OCI-LY7 (cell line): ENCODE measurements at regions not wholly inside any gene's neighbourhood (a gene's known extent, or its start where the extent isn't known, plus 50 kb on each side); places are given as distances from the start of the nearest gene placed in this dataset.

Experiments used
- BruUV-seq: library from RNA; stranded (reverse); fragments of 400-500 nt; replicated peaks from 2 replicates; lab custom pipeline; 2021; lab: Mats Ljungman, UMichigan
- CTCF ChIA-PET: fragments of 300-600 bp; sonication (Branson Sonifier 250); formaldehyde crosslinking; loops from one replicate; lab custom pipeline; 2022; ENCODE audit warnings: antibody characterized with exemption; ENCODE audit not compliant: unreplicated experiment; lab: Charles Lee
- POLR2A ChIA-PET: fragments of 300-600 bp; sonication (Branson Sonifier 250); formaldehyde crosslinking; loops from one replicate; lab custom pipeline; 2022; ENCODE audit warnings: antibody characterized with exemption; lab: Charles Lee
- DNase-seq: peaks from one replicate; pipeline ENCODE4 v3.0.0-alpha.2; 2015; ENCODE audit warnings: low spot score
- H2AFZ ChIP-seq: fragments of 200-600 bp; sonication (generic), shearing (Covaris generic); 2 replicates; pipeline ENCODE4 v1.6.1; 2014; ENCODE audit warnings: mild to moderate bottlenecking, antibody characterized with exemption, low read length, moderate library complexity
- H3K27ac ChIP-seq: fragments of 200-600 bp; sonication (generic); 2 replicates; pipeline ENCODE4 v1.5.1; 2014; ENCODE audit warnings: mixed run types, low read depth, mild to moderate bottlenecking, moderate library complexity, low read length, inconsistent platforms; ENCODE audit not compliant: poor library complexity, severe bottlenecking
- H3K36me3 ChIP-seq: fragments of 200-600 bp; sonication (generic); 2 replicates; pipeline ENCODE4 v1.6.1; 2014; ENCODE audit warnings: mild to moderate bottlenecking, antibody characterized with exemption, low read length, moderate library complexity, mixed read lengths; ENCODE audit not compliant: insufficient read depth
- H3K4me1 ChIP-seq: fragments of 200-600 bp; sonication (generic); 2 replicates; pipeline ENCODE4 v1.5.1; 2014; ENCODE audit warnings: mild to moderate bottlenecking, low read length; ENCODE audit not compliant: insufficient read depth, poor library complexity, severe bottlenecking
- H3K4me2 ChIP-seq: fragments of 200-600 bp; sonication (generic); 2 replicates; pipeline ENCODE4 v1.6.1; 2014; ENCODE audit warnings: mild to moderate bottlenecking, low read length
- H3K4me3 ChIP-seq: fragments of 200-600 bp; sonication (generic); 2 replicates; pipeline ENCODE4 v1.5.1; 2014; ENCODE audit warnings: mild to moderate bottlenecking, low read depth, low read length; ENCODE audit not compliant: poor library complexity, severe bottlenecking
- H3K79me2 ChIP-seq: fragments of 200-600 bp; sonication (generic); 2 replicates; pipeline ENCODE4 v1.6.1; 2016; ENCODE audit warnings: low read depth, mild to moderate bottlenecking, low read length, moderate library complexity, mixed read lengths; ENCODE audit not compliant: insufficient read depth
- H3K9me2 ChIP-seq: fragments of 200-600 bp; sonication (generic); 2 replicates; pipeline ENCODE4 v1.6.1; 2016; ENCODE audit warnings: mild to moderate bottlenecking, low read length, mixed read lengths; ENCODE audit not compliant: insufficient read depth
- H3K9me3 ChIP-seq: fragments of 200-600 bp; sonication (generic); 2 replicates; pipeline ENCODE4 v1.6.1; 2014; ENCODE audit warnings: mild to moderate bottlenecking, mixed run types, low read length, mixed read lengths
- H4K20me1 ChIP-seq: fragments of 200-600 bp; sonication (generic); 2 replicates; pipeline ENCODE4 v1.6.1; 2014; ENCODE audit warnings: mild to moderate bottlenecking, antibody characterized with exemption, low read length, moderate library complexity, mixed read lengths; ENCODE audit not compliant: insufficient read depth
- EZH2phosphoT487 ChIP-seq: fragments of 200-600 bp; sonication (generic); IDR thresholded peaks from 2 replicates; pipeline ENCODE4 v1.6.1; 2018; ENCODE audit warnings: low read depth, borderline replicate concordance, mild to moderate bottlenecking, mixed run types, antibody characterized with exemption, low read length, moderate library complexity, mixed read lengths
- intact Hi-C: fragments of 100-400 bp; cut with micrococcal nuclease; formaldehyde crosslinking; loops from one replicate; pipeline ENCODE4 v1.10.0; 2022; ENCODE audit not compliant: unreplicated experiment
- TF ChIP-seq, protein P1 (sequence below): fragments of 200-600 bp; sonication (generic); conservative IDR thresholded peaks from 2 replicates; pipeline ENCODE4 v1.5.1; 2014; ENCODE audit warnings: mild to moderate bottlenecking, antibody characterized with exemption, low read length, moderate library complexity, mixed read lengths

DNA sequence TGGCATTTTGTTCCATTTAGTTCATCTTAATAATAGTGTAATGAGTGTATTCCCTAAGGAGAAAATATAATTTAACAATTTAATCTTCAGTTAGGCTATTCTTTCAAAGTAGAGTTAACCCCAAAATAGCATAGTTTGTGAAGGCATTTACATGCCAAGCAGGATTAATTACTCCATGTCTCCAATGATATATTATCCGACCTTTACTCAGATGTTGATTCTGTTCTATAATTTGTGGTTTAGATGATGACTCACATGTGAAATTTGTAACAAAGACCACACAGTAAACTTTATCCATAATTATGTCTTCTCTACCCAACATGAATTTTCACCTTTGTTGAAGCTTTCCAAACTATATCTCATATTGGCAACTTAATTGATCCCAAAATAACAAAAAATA lies 2065.2 kb downstream of the MRPL39 start:
- Histone ChIP-seq H4K20me1 (no peaks in the 10 kb centered on the region), H3K27ac (no peak overlapping the region), H3K9me2 (no peaks in the 10 kb centered on the region), H3K4me1 (no peaks in the 10 kb centered on the region), H2AFZ (no peak overlapping the region), H3K36me3 (no peaks in the 10 kb centered on the region), H3K9me3 (peaks cover 37% of the 10 kb centered on the region; the same call in 1 of the 2 replicates), H3K4me3 (no peak overlapping the region), H3K4me2 (no peak overlapping the region), H3K79me2 (no peaks in the 10 kb centered on the region)
- ChIA-PET POLR2A (interaction anchor here (0.6 kb wide), 1 partner anchor 78 kb away, joined by 3 read pairs; no protein-coding TSS in a partner anchor), CTCF (no interaction called here)
- TF ChIP-seq EZH2phosphoT487, result no peak
- TF ChIP-seq, protein P1, sequence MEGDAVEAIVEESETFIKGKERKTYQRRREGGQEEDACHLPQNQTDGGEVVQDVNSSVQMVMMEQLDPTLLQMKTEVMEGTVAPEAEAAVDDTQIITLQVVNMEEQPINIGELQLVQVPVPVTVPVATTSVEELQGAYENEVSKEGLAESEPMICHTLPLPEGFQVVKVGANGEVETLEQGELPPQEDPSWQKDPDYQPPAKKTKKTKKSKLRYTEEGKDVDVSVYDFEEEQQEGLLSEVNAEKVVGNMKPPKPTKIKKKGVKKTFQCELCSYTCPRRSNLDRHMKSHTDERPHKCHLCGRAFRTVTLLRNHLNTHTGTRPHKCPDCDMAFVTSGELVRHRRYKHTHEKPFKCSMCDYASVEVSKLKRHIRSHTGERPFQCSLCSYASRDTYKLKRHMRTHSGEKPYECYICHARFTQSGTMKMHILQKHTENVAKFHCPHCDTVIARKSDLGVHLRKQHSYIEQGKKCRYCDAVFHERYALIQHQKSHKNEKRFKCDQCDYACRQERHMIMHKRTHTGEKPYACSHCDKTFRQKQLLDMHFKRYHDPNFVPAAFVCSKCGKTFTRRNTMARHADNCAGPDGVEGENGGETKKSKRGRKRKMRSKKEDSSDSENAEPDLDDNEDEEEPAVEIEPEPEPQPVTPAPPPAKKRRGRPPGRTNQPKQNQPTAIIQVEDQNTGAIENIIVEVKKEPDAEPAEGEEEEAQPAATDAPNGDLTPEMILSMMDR, result no peak
- no peak for DNase-seq
- intact Hi-C loops, result no loop called here
- no TSS peak for BruUV-seq

DNA sequence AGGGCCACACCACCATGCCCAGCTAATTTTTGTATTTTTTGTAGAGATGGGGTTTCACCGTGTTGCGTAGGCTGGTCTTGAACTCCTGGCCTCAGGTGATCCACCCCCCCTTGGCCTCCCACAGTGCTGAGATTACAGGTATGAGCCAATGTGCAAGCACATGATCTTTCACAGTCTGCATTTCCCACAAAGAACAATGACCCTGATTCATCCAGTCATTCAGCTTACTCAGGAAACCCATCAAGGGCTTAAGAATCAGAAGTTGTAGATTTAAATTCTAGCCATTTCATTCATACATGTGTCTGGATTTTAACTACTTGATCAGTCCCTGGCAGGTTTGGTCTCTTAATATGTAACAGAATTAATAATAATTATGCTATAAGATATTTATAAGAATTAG lies 2065.7 kb downstream of the MRPL39 start:
- BruUV-seq, result no TSS peak
- no peak overlapping the region for H3K4me2 ChIP-seq
- H4K20me1 ChIP-seq, result no peaks in the 10 kb centered on the region
- H3K9me3 ChIP-seq, result peaks cover 43% of the 10 kb centered on the region; the same call in 1 of the 2 replicates
- no peaks in the 10 kb centered on the region for H3K79me2 ChIP-seq
- H2AFZ ChIP-seq, result no peak overlapping the region
- ChIA-PET POLR2A (no interaction called here), CTCF (no interaction called here)
- TF ChIP-seq EZH2phosphoT487, result no peak
- TF ChIP-seq, protein P1, result no peak
- no peaks in the 10 kb centered on the region for H3K36me3 ChIP-seq
- intact Hi-C loops, result no loop called here
- no peak overlapping the region for H3K27ac ChIP-seq
- no peak for DNase-seq
- no peak overlapping the region for H3K4me3 ChIP-seq
- no peaks in the 10 kb centered on the region for H3K9me2 ChIP-seq
- H3K4me1 ChIP-seq, result no peaks in the 10 kb centered on the region

DNA sequence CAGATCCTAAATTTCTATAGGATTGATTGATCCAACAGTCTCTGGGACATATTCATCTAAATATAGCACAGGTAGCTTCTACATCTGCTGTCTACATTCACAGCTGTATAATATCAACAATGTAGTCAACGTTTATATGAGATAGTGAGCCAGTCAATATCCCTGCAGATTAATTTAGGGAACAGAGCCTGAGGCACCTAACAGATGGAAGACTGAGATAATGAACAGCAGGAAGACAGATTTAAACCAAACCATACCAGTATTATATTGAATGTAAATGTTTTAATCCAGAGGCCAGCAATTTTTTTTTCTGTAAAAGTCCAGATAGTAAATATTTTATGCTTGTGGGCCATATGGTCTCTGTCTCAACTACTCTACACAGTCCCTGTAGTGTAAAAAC lies 2072.4 kb downstream of the MRPL39 start:
- Histone ChIP-seq H4K20me1 (no peaks in the 10 kb centered on the region), H3K36me3 (no peaks in the 10 kb centered on the region), H3K79me2 (no peaks in the 10 kb centered on the region), H3K27ac (no peak overlapping the region), H3K9me2 (no peaks in the 10 kb centered on the region), H3K9me3 (peaks cover 57% of the 10 kb centered on the region), H3K4me3 (no peak overlapping the region), H2AFZ (no peak overlapping the region), H3K4me1 (no peaks in the 10 kb centered on the region), H3K4me2 (no peak overlapping the region)
- no TSS peak for BruUV-seq
- POLR2A ChIA-PET, result no interaction called here
- no peak for DNase-seq
- intact Hi-C loops, result no loop called here
- TF ChIP-seq, protein P1, result no peak
- CTCF ChIA-PET, result no interaction called here
